Peyer's patch (tissue), 4 donors: ENCODE measurements at regions not wholly inside any gene's neighbourhood (a gene's known extent, or its start where the extent isn't known, plus 50 kb on each side); places are given as distances from the start of the nearest gene placed in this dataset.

Source experiments
- DNase-seq, 3 donors: peaks; one replicate each; pipeline ENCODE4 v3.0.0-alpha.2; 2017 to 2019
- H3K27ac ChIP-seq, 4 donors: fragments of 200-600 bp; sonication (generic); one replicate each; pipeline ENCODE4 v1.5.1; 2016 to 2019
- H3K27me3 ChIP-seq, 2 donors: fragments of 200-600 bp; sonication (generic); one replicate each; pipeline ENCODE4 v1.5.1; 2019
- H3K36me3 ChIP-seq, 3 donors: fragments of 200-600 bp; sonication (generic); one replicate each; pipeline ENCODE4 v1.5.1; 2016 to 2019
- H3K4me1 ChIP-seq, 4 donors: fragments of 200-600 bp; sonication (generic); one replicate each; pipeline ENCODE4 v1.5.1; 2016 to 2019
- H3K4me3 ChIP-seq, 4 donors: fragments of 200-600 bp; sonication (generic); 1 replicate in 3 of 4; 2 replicates in 1 of 4; pipeline ENCODE4 v1.5.1; 2016 to 2019; ENCODE audit warnings: mild to moderate bottlenecking in 1 of 4
- H3K9me3 ChIP-seq, 4 donors: fragments of 200-600 bp; sonication (generic); one replicate each; pipeline ENCODE4 v1.5.1; 2016 to 2019; ENCODE audit warnings: mild to moderate bottlenecking in 1 of 4
- POLR2A ChIP-seq, 2 donors: fragments of 450-650 bp; IDR thresholded peaks; one replicate each; pipeline ENCODE4 v1.5.1; 2017; ENCODE audit warnings: antibody characterized with exemption in 2 of 2, mild to moderate bottlenecking in 2 of 2, moderate library complexity in 2 of 2
- TF ChIP-seq, protein P1 (sequence below), 6 experiments: fragments of 450-650 bp in 4 of 6; fragments of 200-600 bp in 2 of 6; sonication (generic) in 1 of 6; IDR thresholded peaks; one replicate each; pipeline ENCODE4 v1.5.1; 2017 to 2019; ENCODE audit warnings: antibody characterized with exemption in 6 of 6, mild to moderate bottlenecking in 3 of 6, moderate library complexity in 1 of 6

DNA sequence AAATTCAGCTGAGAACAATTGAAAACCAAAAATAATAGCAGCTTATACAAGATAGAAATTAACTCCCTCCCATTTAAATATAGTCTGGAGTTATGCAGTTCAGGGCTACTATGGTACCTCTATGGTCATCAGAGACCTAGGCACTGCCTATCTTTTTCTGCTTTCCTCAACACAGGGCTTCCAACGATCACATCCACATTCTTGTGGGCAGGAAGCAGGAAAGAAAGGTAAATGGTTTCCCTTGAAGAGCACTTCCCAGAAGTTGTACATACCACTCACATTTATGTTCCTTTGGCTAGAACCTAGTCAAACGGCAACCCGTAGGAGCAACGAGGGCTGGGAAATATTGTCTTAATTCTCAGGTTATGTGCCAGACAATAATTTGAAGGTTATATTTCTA, 197.7 kb upstream of the PRICKLE2 start:
- H3K36me3 ChIP-seq, result no peaks in the 10 kb centered on the region
- H3K27ac ChIP-seq, result no peak overlapping the region
- TF ChIP-seq, protein P1, sequence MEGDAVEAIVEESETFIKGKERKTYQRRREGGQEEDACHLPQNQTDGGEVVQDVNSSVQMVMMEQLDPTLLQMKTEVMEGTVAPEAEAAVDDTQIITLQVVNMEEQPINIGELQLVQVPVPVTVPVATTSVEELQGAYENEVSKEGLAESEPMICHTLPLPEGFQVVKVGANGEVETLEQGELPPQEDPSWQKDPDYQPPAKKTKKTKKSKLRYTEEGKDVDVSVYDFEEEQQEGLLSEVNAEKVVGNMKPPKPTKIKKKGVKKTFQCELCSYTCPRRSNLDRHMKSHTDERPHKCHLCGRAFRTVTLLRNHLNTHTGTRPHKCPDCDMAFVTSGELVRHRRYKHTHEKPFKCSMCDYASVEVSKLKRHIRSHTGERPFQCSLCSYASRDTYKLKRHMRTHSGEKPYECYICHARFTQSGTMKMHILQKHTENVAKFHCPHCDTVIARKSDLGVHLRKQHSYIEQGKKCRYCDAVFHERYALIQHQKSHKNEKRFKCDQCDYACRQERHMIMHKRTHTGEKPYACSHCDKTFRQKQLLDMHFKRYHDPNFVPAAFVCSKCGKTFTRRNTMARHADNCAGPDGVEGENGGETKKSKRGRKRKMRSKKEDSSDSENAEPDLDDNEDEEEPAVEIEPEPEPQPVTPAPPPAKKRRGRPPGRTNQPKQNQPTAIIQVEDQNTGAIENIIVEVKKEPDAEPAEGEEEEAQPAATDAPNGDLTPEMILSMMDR (IDR thresholded peaks at IDR 0.05), result no peak
- TF ChIP-seq POLR2A (IDR thresholded peaks at IDR 0.05), result no peak
- H3K4me1 ChIP-seq, result no peaks in the 10 kb centered on the region
- DNase-seq, result no peak
- H3K4me3 ChIP-seq, result no peak overlapping the region
- H3K9me3 ChIP-seq, result no peaks in the 10 kb centered on the region
- no peaks in the 10 kb centered on the region for H3K27me3 ChIP-seq

DNA sequence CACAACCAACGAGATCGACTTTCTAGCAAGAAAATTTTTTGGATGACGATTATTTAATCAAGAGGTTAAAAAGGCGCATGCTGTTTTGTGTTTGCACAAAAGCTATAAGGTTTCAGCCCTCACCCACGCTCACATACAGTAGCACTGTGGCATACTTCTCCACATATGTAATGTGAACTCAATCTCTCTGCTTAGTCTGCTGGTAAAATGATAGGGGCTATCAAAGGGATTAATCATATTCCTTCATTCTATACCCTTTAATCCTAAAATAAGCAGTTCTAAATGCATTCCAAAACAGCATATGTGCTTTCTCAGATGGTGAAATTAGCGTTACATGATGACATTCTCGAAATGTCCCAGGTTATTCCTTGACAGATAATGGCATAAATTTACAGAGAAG, 196.9 kb upstream of the PRICKLE2 start:
- TF ChIP-seq POLR2A (IDR thresholded peaks at IDR 0.05), result no peak
- Histone ChIP-seq H3K4me3 (no peak overlapping the region), H3K27me3 (no peaks in the 10 kb centered on the region), H3K27ac (no peak overlapping the region), H3K9me3 (no peaks in the 10 kb centered on the region), H3K36me3 (no peaks in the 10 kb centered on the region), H3K4me1 (no peaks in the 10 kb centered on the region)
- DNase-seq, result no peak

DNA sequence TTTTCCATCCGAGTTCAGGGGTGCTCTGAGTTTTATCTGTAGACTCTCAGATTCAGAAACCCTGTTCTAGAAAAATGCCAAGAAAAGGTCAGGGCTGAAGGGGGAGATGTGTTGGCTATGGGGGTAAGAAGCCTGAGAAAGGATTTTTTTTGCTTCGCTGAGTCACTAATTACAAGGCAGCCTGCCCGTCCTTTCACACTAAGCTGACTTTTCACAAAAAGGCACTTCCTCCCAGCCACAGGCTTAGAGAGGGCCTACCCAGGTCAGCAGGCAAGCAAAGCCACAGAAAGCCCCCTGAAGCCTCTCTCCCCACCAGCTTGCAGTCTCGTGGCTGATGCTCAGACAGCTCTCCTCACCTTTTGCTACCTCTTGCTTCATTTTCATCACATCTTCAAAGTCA, 192.6 kb upstream of the PRICKLE2 start:
- no peak for TF ChIP-seq POLR2A (IDR thresholded peaks at IDR 0.05)
- TF ChIP-seq, protein P1 (IDR thresholded peaks at IDR 0.05), result no peak
- Histone ChIP-seq H3K9me3 (no peaks in the 10 kb centered on the region), H3K36me3 (no peaks in the 10 kb centered on the region), H3K27me3 (no peaks in the 10 kb centered on the region), H3K27ac (no peak overlapping the region), H3K4me1 (no peaks in the 10 kb centered on the region), H3K4me3 (no peak overlapping the region)
- no peak for DNase-seq

DNA sequence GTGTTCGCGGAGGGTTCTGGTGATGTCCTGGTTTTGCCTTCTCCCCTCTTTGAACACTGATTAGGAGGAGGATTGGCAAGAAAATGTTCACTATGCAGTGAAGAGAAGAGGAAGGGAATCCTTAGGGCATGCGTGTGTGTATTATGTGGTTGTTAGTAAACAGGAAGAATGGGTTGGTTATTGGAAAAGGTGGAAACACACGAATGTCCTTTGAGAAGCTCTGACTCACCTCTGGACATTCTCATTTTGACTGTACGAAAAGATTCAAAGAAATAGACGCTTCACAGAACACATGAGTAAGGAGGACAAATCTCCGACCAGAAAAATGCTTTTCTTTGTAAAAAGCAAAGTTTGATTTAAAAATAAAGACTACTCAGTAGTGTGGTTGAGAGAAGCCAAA, 188.8 kb upstream of the PRICKLE2 start:
- H3K4me1 ChIP-seq, result no peaks in the 10 kb centered on the region
- no peaks in the 10 kb centered on the region for H3K9me3 ChIP-seq
- H3K36me3 ChIP-seq, result no peaks in the 10 kb centered on the region
- no peak for DNase-seq
- no peaks in the 10 kb centered on the region for H3K27me3 ChIP-seq
- TF ChIP-seq, protein P1 (IDR thresholded peaks at IDR 0.05), result no peak
- no peak for TF ChIP-seq POLR2A (IDR thresholded peaks at IDR 0.05)
- no peak overlapping the region for H3K4me3 ChIP-seq
- H3K27ac ChIP-seq, result no peak overlapping the region

DNA sequence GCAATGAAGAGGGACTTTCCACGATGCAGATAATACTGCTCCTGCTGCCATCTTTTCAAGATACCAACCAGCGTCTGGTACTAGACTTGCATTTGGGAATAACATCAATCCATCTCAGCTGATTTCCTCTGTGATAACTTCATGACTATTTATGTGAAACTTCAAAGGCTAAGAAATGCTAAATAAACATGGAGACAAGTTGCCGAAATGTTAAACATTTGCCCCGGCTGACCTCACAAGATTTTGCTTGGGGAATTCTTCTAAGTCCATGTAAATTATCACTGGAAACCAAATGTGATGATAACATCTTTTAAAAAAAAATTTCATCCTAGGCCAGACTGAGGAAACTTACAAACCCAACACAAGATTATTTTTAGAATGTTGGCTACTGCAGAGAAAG, 185.8 kb upstream of the PRICKLE2 start:
- H3K36me3 ChIP-seq, result no peaks in the 10 kb centered on the region
- no peak for DNase-seq
- TF ChIP-seq, protein P1 (IDR thresholded peaks at IDR 0.05), result no peak
- TF ChIP-seq POLR2A (IDR thresholded peaks at IDR 0.05), result no peak

DNA sequence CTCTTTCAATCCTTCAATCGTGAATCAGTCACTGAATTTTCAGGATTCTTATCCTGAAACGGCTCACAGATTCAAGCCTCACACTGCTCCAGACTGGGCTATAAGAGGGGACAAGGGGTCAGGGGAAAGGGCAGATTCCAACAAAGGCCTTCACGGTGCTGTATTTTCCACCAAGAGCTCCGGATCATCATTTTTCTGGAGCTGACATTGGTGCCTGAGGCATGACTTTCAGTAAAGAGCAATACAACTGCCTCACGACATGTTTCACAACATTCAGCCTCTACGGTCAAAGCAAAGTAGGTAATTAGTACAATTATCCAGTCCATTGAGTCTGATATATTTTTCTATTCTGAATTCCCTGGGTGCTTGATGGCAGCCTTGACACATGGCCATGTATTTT, 185.0 kb upstream of the PRICKLE2 start:
- DNase-seq, result no peak

More for the DNA sequence above, 185.8 kb upstream of the PRICKLE2 start:
- Histone ChIP-seq H3K27me3 (no peaks in the 10 kb centered on the region), H3K27ac (no peak overlapping the region), H3K4me3 (no peak overlapping the region), H3K4me1 (no peaks in the 10 kb centered on the region), H3K9me3 (no peaks in the 10 kb centered on the region)

More for the DNA sequence above, 185.0 kb upstream of the PRICKLE2 start:
- TF ChIP-seq POLR2A (IDR thresholded peaks at IDR 0.05), result no peak
- TF ChIP-seq, protein P1 (IDR thresholded peaks at IDR 0.05), result no peak
- H3K4me1 ChIP-seq, result no peaks in the 10 kb centered on the region
- no peaks in the 10 kb centered on the region for H3K9me3 ChIP-seq
- H3K27ac ChIP-seq, result no peak overlapping the region
- no peaks in the 10 kb centered on the region for H3K27me3 ChIP-seq
- H3K4me3 ChIP-seq, result no peak overlapping the region
- no peaks in the 10 kb centered on the region for H3K36me3 ChIP-seq
